ENCODE measurements at regions not wholly inside any gene's neighbourhood (a gene's known extent, or its start where the extent isn't known, plus 50 kb on each side); places are given as distances from the start of the nearest gene placed in this dataset.

- no peak overlapping the region for H3K9ac ChIP-seq (ENCODE audit: low read depth, low read length)
Observed at GRCh38 chr7:67857698-67858097, 861.1 kb downstream of the TYW1 start.

GRCh38 chr7:67858931-67859330 is 862.3 kb downstream of the TYW1 start:
- no peaks in the 10 kb centered on the region for H3K9me3 ChIP-seq (replicated peaks; ENCODE audit: low read length)
- no peak overlapping the region for H3K9ac ChIP-seq (ENCODE audit: low read depth, low read length)
- H3K4me3 ChIP-seq (ENCODE audit: low read length) = no peak overlapping the region
- no peaks in the 10 kb centered on the region for H3K27me3 ChIP-seq (ENCODE audit: control insufficient read depth, insufficient read depth, low read length)
- no peaks in the 10 kb centered on the region for H3K4me1 ChIP-seq (ENCODE audit: control insufficient read depth, insufficient read depth, low read length)
- H3K36me3 ChIP-seq (ENCODE audit: insufficient read depth, low read length) = no peaks in the 10 kb centered on the region
- no peak overlapping the region for H3K4me2 ChIP-seq (ENCODE audit: low read length)

More at GRCh38 chr7:67857698-67858097, 861.1 kb downstream of the TYW1 start:
- no peaks in the 10 kb centered on the region for H3K27me3 ChIP-seq (ENCODE audit: control insufficient read depth, insufficient read depth, low read length)
- H3K4me3 ChIP-seq (ENCODE audit: low read length) = no peak overlapping the region
- no peaks in the 10 kb centered on the region for H3K4me1 ChIP-seq (ENCODE audit: control insufficient read depth, insufficient read depth, low read length)
- no peak overlapping the region for H3K4me2 ChIP-seq (ENCODE audit: low read length)
- no peaks in the 10 kb centered on the region for H3K36me3 ChIP-seq (ENCODE audit: insufficient read depth, low read length)
- H3K9me3 ChIP-seq (replicated peaks; ENCODE audit: low read length) = no peaks in the 10 kb centered on the region

GRCh38 chr7:67863911-67864310 is 867.3 kb downstream of the TYW1 start:
- Histone ChIP-seq H3K27me3 (ENCODE audit: control insufficient read depth, insufficient read depth, low read length) (no peaks in the 10 kb centered on the region), H3K9me3 (replicated peaks; ENCODE audit: low read length) (no peaks in the 10 kb centered on the region), H3K4me3 (ENCODE audit: low read length) (no peak overlapping the region)

GRCh38 chr7:67866054-67866453 is 869.4 kb downstream of the TYW1 start:
- Histone ChIP-seq H3K36me3 (ENCODE audit: insufficient read depth, low read length) (no peaks in the 10 kb centered on the region), H3K9ac (ENCODE audit: low read depth, low read length) (no peak overlapping the region), H3K27me3 (ENCODE audit: control insufficient read depth, insufficient read depth, low read length) (no peaks in the 10 kb centered on the region), H3K4me2 (ENCODE audit: low read length) (no peak overlapping the region), H3K9me3 (replicated peaks; ENCODE audit: low read length) (no peaks in the 10 kb centered on the region), H3K4me3 (ENCODE audit: low read length) (no peak overlapping the region), H3K4me1 (ENCODE audit: control insufficient read depth, insufficient read depth, low read length) (no peaks in the 10 kb centered on the region)

More at GRCh38 chr7:67863911-67864310, 867.3 kb downstream of the TYW1 start:
- H3K9ac ChIP-seq (ENCODE audit: low read depth, low read length) = no peak overlapping the region
- H3K4me2 ChIP-seq (ENCODE audit: low read length) = no peak overlapping the region
- no peaks in the 10 kb centered on the region for H3K4me1 ChIP-seq (ENCODE audit: control insufficient read depth, insufficient read depth, low read length)
- H3K36me3 ChIP-seq (ENCODE audit: insufficient read depth, low read length) = no peaks in the 10 kb centered on the region

GRCh38 chr7:67866812-67867211 is 870.2 kb downstream of the TYW1 start:
- no peak overlapping the region for H3K4me3 ChIP-seq (ENCODE audit: low read length)
- H3K27me3 ChIP-seq (ENCODE audit: control insufficient read depth, insufficient read depth, low read length) = no peaks in the 10 kb centered on the region
- no peaks in the 10 kb centered on the region for H3K36me3 ChIP-seq (ENCODE audit: insufficient read depth, low read length)
- H3K4me2 ChIP-seq (ENCODE audit: low read length) = no peak overlapping the region
- H3K9ac ChIP-seq (ENCODE audit: low read depth, low read length) = no peak overlapping the region
- H3K9me3 ChIP-seq (replicated peaks; ENCODE audit: low read length) = no peaks in the 10 kb centered on the region
- H3K4me1 ChIP-seq (ENCODE audit: control insufficient read depth, insufficient read depth, low read length) = no peaks in the 10 kb centered on the region

- H3K4me1 ChIP-seq (ENCODE audit: control insufficient read depth, insufficient read depth, low read length) = no peaks in the 10 kb centered on the region
Observed at GRCh38 chr7:67870396-67870795, 873.8 kb downstream of the TYW1 start.

GRCh38 chr7:67875558-67875957 is 878.9 kb downstream of the TYW1 start:
- H3K9ac ChIP-seq (ENCODE audit: low read depth, low read length) = no peak overlapping the region
- H3K9me3 ChIP-seq (replicated peaks; ENCODE audit: low read length) = no peaks in the 10 kb centered on the region
- H3K4me2 ChIP-seq (ENCODE audit: low read length) = no peak overlapping the region
- no peaks in the 10 kb centered on the region for H3K36me3 ChIP-seq (ENCODE audit: insufficient read depth, low read length)
- no peaks in the 10 kb centered on the region for H3K27me3 ChIP-seq (ENCODE audit: control insufficient read depth, insufficient read depth, low read length)
- no peak overlapping the region for H3K4me3 ChIP-seq (ENCODE audit: low read length)
- no peaks in the 10 kb centered on the region for H3K4me1 ChIP-seq (ENCODE audit: control insufficient read depth, insufficient read depth, low read length)

More at GRCh38 chr7:67870396-67870795, 873.8 kb downstream of the TYW1 start:
- Histone ChIP-seq H3K4me3 (ENCODE audit: low read length) (no peak overlapping the region), H3K9me3 (replicated peaks; ENCODE audit: low read length) (no peaks in the 10 kb centered on the region), H3K9ac (ENCODE audit: low read depth, low read length) (no peak overlapping the region), H3K36me3 (ENCODE audit: insufficient read depth, low read length) (no peaks in the 10 kb centered on the region), H3K4me2 (ENCODE audit: low read length) (no peak overlapping the region), H3K27me3 (ENCODE audit: control insufficient read depth, insufficient read depth, low read length) (no peaks in the 10 kb centered on the region)

GRCh38 chr7:67878808-67879207 is 882.2 kb downstream of the TYW1 start:
- no peak overlapping the region for H3K4me2 ChIP-seq (ENCODE audit: low read length)
- no peaks in the 10 kb centered on the region for H3K27me3 ChIP-seq (ENCODE audit: control insufficient read depth, insufficient read depth, low read length)
- no peak overlapping the region for H3K4me3 ChIP-seq (ENCODE audit: low read length)
- no peaks in the 10 kb centered on the region for H3K4me1 ChIP-seq (ENCODE audit: control insufficient read depth, insufficient read depth, low read length)
- no peaks in the 10 kb centered on the region for H3K9me3 ChIP-seq (replicated peaks; ENCODE audit: low read length)
- H3K36me3 ChIP-seq (ENCODE audit: insufficient read depth, low read length) = no peaks in the 10 kb centered on the region
- H3K9ac ChIP-seq (ENCODE audit: low read depth, low read length) = no peak overlapping the region

- no peak overlapping the region for H3K4me3 ChIP-seq (ENCODE audit: low read length)
- no peaks in the 10 kb centered on the region for H3K36me3 ChIP-seq (ENCODE audit: insufficient read depth, low read length)
- H3K9ac ChIP-seq (ENCODE audit: low read depth, low read length) = no peak overlapping the region
Observed at GRCh38 chr7:67882843-67883242, 886.2 kb downstream of the TYW1 start.

GRCh38 chr7:67890316-67890715 is 893.7 kb downstream of the TYW1 start:
- no peaks in the 10 kb centered on the region for H3K9me3 ChIP-seq (replicated peaks; ENCODE audit: low read length)

More at GRCh38 chr7:67882843-67883242, 886.2 kb downstream of the TYW1 start:
- H3K4me2 ChIP-seq (ENCODE audit: low read length) = no peak overlapping the region
- H3K9me3 ChIP-seq (replicated peaks; ENCODE audit: low read length) = no peaks in the 10 kb centered on the region
- H3K27me3 ChIP-seq (ENCODE audit: control insufficient read depth, insufficient read depth, low read length) = no peaks in the 10 kb centered on the region
- no peaks in the 10 kb centered on the region for H3K4me1 ChIP-seq (ENCODE audit: control insufficient read depth, insufficient read depth, low read length)

GRCh38 chr7:67894746-67895145 is 898.1 kb downstream of the TYW1 start:
- H3K4me2 ChIP-seq (ENCODE audit: low read length) = no peak overlapping the region
- no peaks in the 10 kb centered on the region for H3K4me1 ChIP-seq (ENCODE audit: control insufficient read depth, insufficient read depth, low read length)
- H3K9me3 ChIP-seq (replicated peaks; ENCODE audit: low read length) = peaks cover 6% of the 10 kb centered on the region
- H3K4me3 ChIP-seq (ENCODE audit: low read length) = no peak overlapping the region
- H3K27me3 ChIP-seq (ENCODE audit: control insufficient read depth, insufficient read depth, low read length) = no peaks in the 10 kb centered on the region
- no peak overlapping the region for H3K9ac ChIP-seq (ENCODE audit: low read depth, low read length)
- no peaks in the 10 kb centered on the region for H3K36me3 ChIP-seq (ENCODE audit: insufficient read depth, low read length)

More at GRCh38 chr7:67890316-67890715, 893.7 kb downstream of the TYW1 start:
- Histone ChIP-seq H3K4me3 (ENCODE audit: low read length) (no peak overlapping the region), H3K4me1 (ENCODE audit: control insufficient read depth, insufficient read depth, low read length) (no peaks in the 10 kb centered on the region), H3K36me3 (ENCODE audit: insufficient read depth, low read length) (no peaks in the 10 kb centered on the region), H3K27me3 (ENCODE audit: control insufficient read depth, insufficient read depth, low read length) (no peaks in the 10 kb centered on the region), H3K4me2 (ENCODE audit: low read length) (no peak overlapping the region), H3K9ac (ENCODE audit: low read depth, low read length) (no peak overlapping the region)

- no peaks in the 10 kb centered on the region for H3K27me3 ChIP-seq (ENCODE audit: control insufficient read depth, insufficient read depth, low read length)
- no peak overlapping the region for H3K4me2 ChIP-seq (ENCODE audit: low read length)
- H3K36me3 ChIP-seq (ENCODE audit: insufficient read depth, low read length) = no peaks in the 10 kb centered on the region
- no peaks in the 10 kb centered on the region for H3K4me1 ChIP-seq (ENCODE audit: control insufficient read depth, insufficient read depth, low read length)
- H3K9me3 ChIP-seq (replicated peaks; ENCODE audit: low read length) = peaks cover 10% of the 10 kb centered on the region
- H3K9ac ChIP-seq (ENCODE audit: low read depth, low read length) = no peak overlapping the region
- no peak overlapping the region for H3K4me3 ChIP-seq (ENCODE audit: low read length)
Observed at GRCh38 chr7:67896721-67897120, 900.1 kb downstream of the TYW1 start.

All from skeletal muscle satellite cell (primary cell).